SJSA1 (cell line): ENCODE measurements at regions not wholly inside any gene's neighbourhood (a gene's known extent, or its start where the extent isn't known, plus 50 kb on each side); places are given as distances from the start of the nearest gene placed in this dataset.
"Not testable (repeated sequence)": the region's sequence is repeated elsewhere in the genome, so short reads cannot be mapped to it uniquely, and the experiment has no call there.

Source experiments
- DNase-seq, 2 experiments: peaks; one replicate each; pipeline ENCODE4 v3.0.0-alpha.2; 2015 to 2020; ENCODE audit warnings: low spot score in 2 of 2, low read depth in 1 of 2
- H3K27ac ChIP-seq: fragments of 250-450 bp; sonication (Bioruptor Pico); 2 replicates; pipeline ENCODE4 v1.5.1; 2020; ENCODE audit warnings: mild to moderate bottlenecking, moderate library complexity
- H3K27me3 ChIP-seq: fragments of 250-450 bp; sonication (Bioruptor Pico); replicated peaks from 2 replicates; pipeline ENCODE4 v1.5.1; 2020; ENCODE audit warnings: mild to moderate bottlenecking, moderate library complexity
- H3K36me3 ChIP-seq: fragments of 250-450 bp; sonication (Bioruptor Pico); 2 replicates; pipeline ENCODE4 v1.5.1; 2020; ENCODE audit warnings: mild to moderate bottlenecking
- H3K4me1 ChIP-seq: fragments of 250-450 bp; sonication (Bioruptor Pico); replicated peaks from 2 replicates; pipeline ENCODE4 v1.6.1; 2021; ENCODE audit warnings: mild to moderate bottlenecking
- H3K4me3 ChIP-seq: fragments of 250-450 bp; sonication (Bioruptor Pico); 2 replicates; pipeline ENCODE4 v1.5.1; 2020; ENCODE audit warnings: mild to moderate bottlenecking
- H3K9me3 ChIP-seq: fragments of 250-450 bp; sonication (Bioruptor Pico); replicated peaks from 2 replicates; pipeline ENCODE4 v1.5.1; 2020; ENCODE audit warnings: mild to moderate bottlenecking

GRCh38 chr2:210376694-210377093, 61.7 kb upstream of the MYL1 start:
- Histone ChIP-seq H3K27me3 (no peaks in the 10 kb centered on the region), H3K36me3 (no peaks in the 10 kb centered on the region), H3K4me1 (no peaks in the 10 kb centered on the region), H3K9me3 (no peaks in the 10 kb centered on the region), H3K27ac (no peak overlapping the region), H3K4me3 (no peak overlapping the region)
- no peak for DNase-seq

- no peak for DNase-seq
- peaks cover 16% of the 10 kb centered on the region for H3K4me1 ChIP-seq
- H3K36me3 ChIP-seq = no peaks in the 10 kb centered on the region
- no peaks in the 10 kb centered on the region for H3K27me3 ChIP-seq
- H3K4me3 ChIP-seq = no peak overlapping the region
- H3K27ac ChIP-seq = no peak overlapping the region
- H3K9me3 ChIP-seq = no peaks in the 10 kb centered on the region
Observed at GRCh38 chr2:210370562-210370961, 55.6 kb upstream of the MYL1 start.

- H3K27ac ChIP-seq = no peak overlapping the region
- H3K36me3 ChIP-seq = no peaks in the 10 kb centered on the region
- peak; percentile 94 to 95 for DNase-seq
- no peaks in the 10 kb centered on the region for H3K27me3 ChIP-seq
- no peak overlapping the region for H3K4me3 ChIP-seq
- H3K9me3 ChIP-seq = no peaks in the 10 kb centered on the region
- peaks cover 16% of the 10 kb centered on the region for H3K4me1 ChIP-seq
Observed at GRCh38 chr2:210366675-210367080, 51.7 kb upstream of the MYL1 start.

GRCh38 chr2:210365475-210365874, 50.5 kb upstream of the MYL1 start:
- H3K27ac ChIP-seq, H3K9me3 ChIP-seq, H3K4me3 ChIP-seq, H3K36me3 ChIP-seq, DNase-seq, H3K27me3 ChIP-seq: not testable (repeated sequence)
- H3K4me1 ChIP-seq = peaks cover 16% of the 10 kb centered on the region
